Skeletal muscle tissue (tissue), 3 donors: ENCODE measurements at regions not wholly inside any gene's neighbourhood (a gene's known extent, or its start where the extent isn't known, plus 50 kb on each side); places are given as distances from the start of the nearest gene placed in this dataset.

Experiments used
- H3K27ac ChIP-seq: one replicate; pipeline ENCODE4 v1.7.0; 2013; ENCODE audit warnings: mild to moderate bottlenecking, low read depth, low read length, inconsistent platforms
- H3K27me3 ChIP-seq, 3 donors: one replicate each; pipeline ENCODE4 v1.7.0; 2013; ENCODE audit warnings: low read length in 3 of 3; ENCODE audit not compliant: control insufficient read depth in 3 of 3, insufficient read depth in 3 of 3
- H3K36me3 ChIP-seq, 3 donors: one replicate each; pipeline ENCODE4 v1.7.0; 2013; ENCODE audit warnings: low read length in 3 of 3; ENCODE audit not compliant: control insufficient read depth in 3 of 3, insufficient read depth in 3 of 3
- H3K4me1 ChIP-seq, 3 donors: one replicate each; pipeline ENCODE4 v1.7.0; 2013; ENCODE audit warnings: low read length in 3 of 3, mild to moderate bottlenecking in 3 of 3; ENCODE audit not compliant: control insufficient read depth in 3 of 3, insufficient read depth in 3 of 3
- H3K4me3 ChIP-seq, 3 donors: one replicate each; pipeline ENCODE4 v1.7.0; 2013; ENCODE audit warnings: low read length in 3 of 3
- H3K9ac ChIP-seq, 3 donors: one replicate each; pipeline ENCODE4 v1.7.0; 2013; ENCODE audit warnings: low read length in 3 of 3, mild to moderate bottlenecking in 3 of 3, moderate library complexity in 2 of 3, low read depth in 1 of 3
- H3K9me3 ChIP-seq, 3 donors: one replicate each; pipeline ENCODE4 v1.7.0; 2013; ENCODE audit warnings: low read length in 3 of 3; ENCODE audit not compliant: control insufficient read depth in 3 of 3
- donor health status: Osteomylitis.

GRCh38 chr4:82005158-82005557 lies 368.6 kb downstream of the HNRNPD start:
- peaks cover 0 to 2% (median 0%) of the 10 kb centered on the region in 3 donors for H3K27me3 ChIP-seq
- H3K4me1 ChIP-seq = no peaks in the 10 kb centered on the region
- H3K4me3 ChIP-seq = no peak overlapping the region
- H3K36me3 ChIP-seq = no peaks in the 10 kb centered on the region
- H3K27ac ChIP-seq = no peak overlapping the region
- H3K9me3 ChIP-seq = peaks cover 0 to 3% (median 0%) of the 10 kb centered on the region in 3 donors
- no peak overlapping the region for H3K9ac ChIP-seq

- Histone ChIP-seq H3K9me3 (peaks cover 0 to 3% (median 0%) of the 10 kb centered on the region in 3 donors), H3K36me3 (no peaks in the 10 kb centered on the region)
These were observed 376.5 kb downstream of the HNRNPD start for GRCh38 chr4:81997313-81997712.

GRCh38 chr4:81990898-81991297 lies 382.9 kb downstream of the HNRNPD start:
- Histone ChIP-seq H3K4me1 (no peaks in the 10 kb centered on the region), H3K36me3 (no peaks in the 10 kb centered on the region), H3K27me3 (no peaks in the 10 kb centered on the region), H3K27ac (no peak overlapping the region), H3K9ac (no peak overlapping the region), H3K4me3 (no peak overlapping the region), H3K9me3 (no peaks in the 10 kb centered on the region)

More at GRCh38 chr4:81997313-81997712, 376.5 kb downstream of the HNRNPD start:
- Histone ChIP-seq H3K27me3 (no peaks in the 10 kb centered on the region), H3K4me3 (no peak overlapping the region), H3K4me1 (no peaks in the 10 kb centered on the region), H3K9ac (no peak overlapping the region), H3K27ac (no peak overlapping the region)

DNA sequence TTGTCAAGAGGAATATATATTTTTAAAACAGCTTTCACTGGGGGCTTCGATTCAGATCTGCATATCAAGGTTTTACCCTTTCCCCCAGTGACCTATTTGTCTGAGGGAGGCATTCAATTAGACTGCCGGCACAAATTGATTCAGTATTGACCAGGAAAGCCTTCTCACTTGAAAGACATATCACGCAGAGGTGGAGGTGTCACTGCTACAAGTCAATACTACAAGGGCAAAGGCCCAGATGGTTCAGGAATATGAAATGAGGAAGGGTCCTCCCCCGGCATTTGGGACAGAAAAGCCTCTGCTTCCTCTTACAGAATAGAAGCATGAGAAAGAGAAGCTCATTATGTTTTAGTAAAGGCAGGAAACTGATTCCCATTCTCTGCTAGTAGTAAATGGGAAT lies 383.6 kb downstream of the HNRNPD start:
- Histone ChIP-seq H3K27me3 (no peaks in the 10 kb centered on the region), H3K4me3 (no peak overlapping the region)

DNA sequence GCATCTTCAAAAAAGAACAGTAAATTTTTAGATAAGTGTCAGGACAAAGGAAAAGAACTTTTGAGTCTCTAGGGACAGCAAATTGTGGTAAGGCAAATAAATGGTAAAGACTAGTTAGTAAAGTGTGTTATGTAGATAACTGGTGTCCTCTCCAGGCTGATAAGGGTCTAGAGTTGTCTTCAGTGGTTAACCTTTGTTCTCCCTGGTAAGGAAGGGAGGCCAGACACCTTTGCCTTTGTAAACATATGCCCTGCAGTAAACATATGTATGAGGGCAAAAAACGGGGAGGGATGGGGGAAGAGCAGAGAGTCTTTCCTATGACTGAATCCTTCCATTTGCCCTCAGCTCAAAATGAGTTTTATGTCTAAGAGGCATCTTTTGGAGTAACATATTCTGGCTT lies 384.6 kb downstream of the HNRNPD start:
- no peaks in the 10 kb centered on the region for H3K36me3 ChIP-seq
- H3K27me3 ChIP-seq = no peaks in the 10 kb centered on the region
- H3K9ac ChIP-seq = no peak overlapping the region
- H3K4me1 ChIP-seq = no peaks in the 10 kb centered on the region
- H3K9me3 ChIP-seq = no peaks in the 10 kb centered on the region
- no peak overlapping the region for H3K27ac ChIP-seq
- no peak overlapping the region for H3K4me3 ChIP-seq

More for the DNA sequence above, 383.6 kb downstream of the HNRNPD start:
- no peaks in the 10 kb centered on the region for H3K9me3 ChIP-seq
- H3K36me3 ChIP-seq = no peaks in the 10 kb centered on the region
- H3K4me1 ChIP-seq = no peaks in the 10 kb centered on the region
- no peak overlapping the region for H3K27ac ChIP-seq
- H3K9ac ChIP-seq = no peak overlapping the region

DNA sequence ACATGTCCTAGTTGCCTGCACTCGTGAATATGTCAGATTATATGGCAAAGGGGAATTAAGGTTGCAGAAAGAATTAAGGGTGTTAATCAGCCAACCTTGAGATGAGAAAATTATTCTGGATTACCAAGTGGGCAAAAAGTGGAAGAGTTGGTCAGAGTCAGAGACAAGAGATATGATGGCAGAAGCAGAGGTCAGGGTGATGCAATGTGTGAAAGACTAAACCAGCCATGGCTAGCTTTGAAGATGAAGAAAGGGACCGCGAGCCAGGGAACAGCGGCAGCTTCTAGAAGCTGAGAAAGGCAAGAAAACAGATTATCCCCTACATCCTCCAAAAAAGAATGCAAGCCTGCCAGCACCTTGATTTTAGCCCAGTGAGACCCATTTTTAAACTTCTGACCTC lies 385.6 kb downstream of the HNRNPD start:
- no peaks in the 10 kb centered on the region for H3K36me3 ChIP-seq
- H3K27ac ChIP-seq = no peak overlapping the region
- H3K9me3 ChIP-seq = no peaks in the 10 kb centered on the region
- H3K27me3 ChIP-seq = no peaks in the 10 kb centered on the region
- H3K4me1 ChIP-seq = no peaks in the 10 kb centered on the region
- H3K9ac ChIP-seq = no peak overlapping the region
- no peak overlapping the region for H3K4me3 ChIP-seq

DNA sequence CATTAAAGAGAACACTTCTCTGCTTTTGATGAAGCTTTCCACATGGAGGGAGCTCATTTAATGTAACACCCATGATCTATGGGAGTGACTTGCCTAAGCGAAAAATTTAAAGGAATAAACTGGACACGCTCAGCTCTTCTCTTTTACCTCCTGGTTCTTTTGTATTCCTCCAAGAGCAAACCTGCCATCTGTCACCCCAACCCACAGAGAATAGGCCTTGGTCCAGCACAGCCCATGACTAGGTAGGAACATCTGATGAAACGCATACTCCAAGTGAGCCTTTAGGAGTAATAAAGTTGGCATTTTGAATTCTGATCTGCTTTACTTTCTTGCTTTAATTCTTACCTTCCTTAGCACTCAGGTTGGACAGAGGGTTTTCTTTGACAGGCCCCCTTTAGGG lies 389.0 kb downstream of the HNRNPD start:
- no peaks in the 10 kb centered on the region for H3K9me3 ChIP-seq
- H3K4me3 ChIP-seq = no peak overlapping the region
- no peaks in the 10 kb centered on the region for H3K36me3 ChIP-seq
- H3K9ac ChIP-seq = no peak overlapping the region
- no peaks in the 10 kb centered on the region for H3K27me3 ChIP-seq
- no peaks in the 10 kb centered on the region for H3K4me1 ChIP-seq
- no peak overlapping the region for H3K27ac ChIP-seq

DNA sequence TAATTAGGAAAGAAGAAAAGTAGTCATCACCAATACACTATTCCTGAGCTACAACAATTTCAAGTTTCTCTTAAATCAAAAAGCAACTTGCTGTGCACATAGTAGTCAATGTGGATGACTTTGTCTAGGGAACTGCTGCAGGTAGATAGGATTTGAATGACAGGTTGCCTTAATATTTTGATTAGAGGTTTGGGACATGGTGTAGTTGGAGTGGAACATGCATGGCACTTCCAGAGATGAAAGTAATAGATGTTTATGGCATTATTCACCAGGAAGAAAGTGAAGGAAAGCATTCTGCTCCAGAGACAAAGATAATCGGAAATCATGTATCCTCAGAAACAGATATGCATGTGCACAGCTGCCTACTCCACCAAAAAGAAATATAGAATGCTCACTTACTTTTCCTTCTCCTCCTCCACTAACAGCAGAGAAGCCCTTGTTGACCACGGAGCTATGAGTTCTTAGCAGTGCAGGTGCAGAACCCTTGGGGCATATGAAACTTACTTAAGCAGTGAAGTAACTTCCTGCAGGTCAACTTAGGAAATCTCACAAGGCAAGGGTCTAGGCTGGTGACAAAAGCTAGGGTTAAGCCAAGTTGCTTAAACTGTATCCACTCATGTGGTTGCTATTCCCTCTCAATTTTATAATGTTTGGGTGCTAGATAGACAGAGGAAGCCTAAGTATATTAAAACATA lies 390.8 kb downstream of the HNRNPD start:
- Histone ChIP-seq H3K27me3 (no peaks in the 10 kb centered on the region), H3K9ac (no peak overlapping the region), H3K27ac (no peak overlapping the region), H3K4me3 (no peak overlapping the region), H3K9me3 (no peaks in the 10 kb centered on the region), H3K4me1 (no peaks in the 10 kb centered on the region), H3K36me3 (no peaks in the 10 kb centered on the region)

- Histone ChIP-seq H3K9me3 (no peaks in the 10 kb centered on the region), H3K4me1 (no peaks in the 10 kb centered on the region), H3K27me3 (no peaks in the 10 kb centered on the region), H3K36me3 (no peaks in the 10 kb centered on the region), H3K4me3 (no peak overlapping the region), H3K9ac (no peak overlapping the region), H3K27ac (no peak overlapping the region)
These were observed 392.6 kb downstream of the HNRNPD start for GRCh38 chr4:81981218-81981617.

- Histone ChIP-seq H3K4me3 (no peak overlapping the region), H3K36me3 (no peaks in the 10 kb centered on the region), H3K4me1 (no peaks in the 10 kb centered on the region), H3K27ac (no peak overlapping the region), H3K27me3 (no peaks in the 10 kb centered on the region), H3K9ac (no peak overlapping the region), H3K9me3 (no peaks in the 10 kb centered on the region)
These were observed 399.3 kb downstream of the HNRNPD start for GRCh38 chr4:81974523-81974922.
